ENCODE measurements at regions not wholly inside any gene's neighbourhood (a gene's known extent, or its start where the extent isn't known, plus 50 kb on each side); places are given as distances from the start of the nearest gene placed in this dataset.
A peak's percentile ranks its signal among the peaks of the same experiment; 100 is the strongest.
"Not testable (repeated sequence)": the region's sequence is repeated elsewhere in the genome, so short reads cannot be mapped to it uniquely, and the experiment has no call there.

- H3F3A ChIP-seq (ENCODE audit: low read depth) = no peaks in the 10 kb centered on the region
- H3K27me3 ChIP-seq (ENCODE audit: insufficient read depth, low read length, poor library complexity, severe bottlenecking) = no peaks in the 10 kb centered on the region
- no peaks in the 10 kb centered on the region for H3K79me2 ChIP-seq (ENCODE audit: insufficient read depth, low read length)
- no peaks in the 10 kb centered on the region for H3K9me2 ChIP-seq (replicated peaks; ENCODE audit: low read depth, low read length)
- no peaks in the 10 kb centered on the region for H3K36me3 ChIP-seq (ENCODE audit: insufficient read depth, low read length)
- H3K9me3 ChIP-seq (ENCODE audit: insufficient read depth, low read depth, low read length) = no peaks in the 10 kb centered on the region
- no peak for TF ChIP-seq EZH2phosphoT487 (IDR thresholded peaks at IDR 0.05; ENCODE audit: borderline replicate concordance)
- TF ChIP-seq, protein P1, sequence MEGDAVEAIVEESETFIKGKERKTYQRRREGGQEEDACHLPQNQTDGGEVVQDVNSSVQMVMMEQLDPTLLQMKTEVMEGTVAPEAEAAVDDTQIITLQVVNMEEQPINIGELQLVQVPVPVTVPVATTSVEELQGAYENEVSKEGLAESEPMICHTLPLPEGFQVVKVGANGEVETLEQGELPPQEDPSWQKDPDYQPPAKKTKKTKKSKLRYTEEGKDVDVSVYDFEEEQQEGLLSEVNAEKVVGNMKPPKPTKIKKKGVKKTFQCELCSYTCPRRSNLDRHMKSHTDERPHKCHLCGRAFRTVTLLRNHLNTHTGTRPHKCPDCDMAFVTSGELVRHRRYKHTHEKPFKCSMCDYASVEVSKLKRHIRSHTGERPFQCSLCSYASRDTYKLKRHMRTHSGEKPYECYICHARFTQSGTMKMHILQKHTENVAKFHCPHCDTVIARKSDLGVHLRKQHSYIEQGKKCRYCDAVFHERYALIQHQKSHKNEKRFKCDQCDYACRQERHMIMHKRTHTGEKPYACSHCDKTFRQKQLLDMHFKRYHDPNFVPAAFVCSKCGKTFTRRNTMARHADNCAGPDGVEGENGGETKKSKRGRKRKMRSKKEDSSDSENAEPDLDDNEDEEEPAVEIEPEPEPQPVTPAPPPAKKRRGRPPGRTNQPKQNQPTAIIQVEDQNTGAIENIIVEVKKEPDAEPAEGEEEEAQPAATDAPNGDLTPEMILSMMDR (conservative IDR thresholded peaks at IDR 0.05; ENCODE audit: low read length) = peak; percentile 72
- peaks cover 13% of the 10 kb centered on the region for H3K4me1 ChIP-seq (ENCODE audit: insufficient read depth, low read length, poor library complexity, severe bottlenecking)
- H4K20me1 ChIP-seq (ENCODE audit: insufficient read depth, low read length, poor library complexity, severe bottlenecking) = no peaks in the 10 kb centered on the region
- no peak overlapping the region for H3K9ac ChIP-seq (ENCODE audit: low read depth, low read length, poor library complexity, severe bottlenecking)
- peak overlapping the region; percentile 23 for H3K4me2 ChIP-seq (ENCODE audit: low read depth, low read length, poor library complexity, severe bottlenecking)
- H2AFZ ChIP-seq (ENCODE audit: low read length) = 0 out of 2 replicates have a peak overlapping the region, but pooled peaks have one; percentile 13
- no peak overlapping the region for H3K4me3 ChIP-seq (ENCODE audit: low read length, poor library complexity, severe bottlenecking)
Measured at GRCh38 chr5:1644810-1645571, 121.2 kb upstream of the LPCAT1 start.

DNA sequence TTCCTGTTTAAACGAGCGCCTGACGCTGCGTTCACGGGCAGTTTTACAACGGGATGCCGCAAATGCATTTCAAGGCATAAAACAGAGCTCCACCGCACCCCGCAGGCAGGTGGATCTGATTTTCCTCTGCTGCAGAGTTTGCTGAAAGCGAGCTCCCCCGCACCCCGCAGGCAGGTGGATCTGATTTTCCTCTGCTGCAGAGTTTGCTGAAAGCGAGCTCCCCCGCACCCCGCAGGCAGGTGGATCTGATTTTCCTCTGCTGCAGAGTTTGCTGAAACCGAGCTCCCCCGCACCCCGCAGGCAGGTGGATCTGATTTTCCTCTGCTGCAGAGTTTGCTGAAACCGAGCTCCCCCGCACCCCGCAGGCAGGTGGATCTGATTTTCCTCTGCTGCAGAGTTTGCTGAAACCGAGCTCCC, 120.6 kb upstream of the LPCAT1 start:
- H3K4me3 ChIP-seq (ENCODE audit: low read length, poor library complexity, severe bottlenecking); H3K9me2 ChIP-seq (replicated peaks; ENCODE audit: low read depth, low read length); H3K27me3 ChIP-seq (ENCODE audit: insufficient read depth, low read length, poor library complexity, severe bottlenecking); H3K9me3 ChIP-seq (ENCODE audit: insufficient read depth, low read depth, low read length); H3K36me3 ChIP-seq (ENCODE audit: insufficient read depth, low read length); H3K9ac ChIP-seq (ENCODE audit: low read depth, low read length, poor library complexity, severe bottlenecking); H4K20me1 ChIP-seq (ENCODE audit: insufficient read depth, low read length, poor library complexity, severe bottlenecking); H3K79me2 ChIP-seq (ENCODE audit: insufficient read depth, low read length); H2AFZ ChIP-seq (ENCODE audit: low read length); H3F3A ChIP-seq (ENCODE audit: low read depth): not testable (repeated sequence)
- H3K4me1 ChIP-seq (ENCODE audit: insufficient read depth, low read length, poor library complexity, severe bottlenecking) = peaks cover 13% of the 10 kb centered on the region
- peak overlapping the region; percentile 27 for H3K4me2 ChIP-seq (ENCODE audit: low read depth, low read length, poor library complexity, severe bottlenecking)

DNA sequence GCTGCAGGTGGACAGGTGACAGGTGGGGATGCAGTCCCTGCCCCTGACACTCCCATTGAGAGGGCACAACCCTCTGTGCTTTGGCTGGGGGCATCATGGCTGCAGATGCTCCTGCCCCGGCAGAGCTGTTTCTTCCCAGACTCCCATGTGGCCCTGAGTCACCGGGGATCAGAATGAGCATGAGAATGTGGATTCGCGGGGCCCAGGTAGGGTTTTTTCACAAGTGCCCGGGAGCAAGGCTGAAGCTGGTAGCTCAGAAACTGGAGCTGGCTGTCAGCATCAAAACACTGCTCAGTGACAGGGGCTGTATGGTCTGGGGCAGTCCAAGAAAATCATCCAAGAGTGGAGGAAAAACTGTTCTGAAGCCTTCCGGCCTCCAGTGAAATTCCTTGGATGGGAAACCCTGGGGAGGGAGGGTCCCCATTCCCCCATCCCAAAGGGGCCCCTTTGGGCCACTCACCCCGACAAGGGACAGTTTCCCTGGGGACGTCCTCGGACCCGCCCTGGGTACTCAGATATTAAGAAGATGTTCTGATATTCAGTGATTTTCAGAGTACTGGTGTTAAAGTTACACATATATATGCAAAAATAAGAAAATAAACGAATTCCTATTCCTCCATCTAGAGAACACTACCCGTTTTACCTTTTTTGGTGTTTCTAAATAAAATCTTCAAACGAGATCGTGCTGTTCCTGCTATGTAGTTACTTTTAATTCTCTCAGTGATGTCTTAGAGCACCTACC, 120.1 kb upstream of the LPCAT1 start:
- Histone ChIP-seq H3K9me3 (ENCODE audit: insufficient read depth, low read depth, low read length) (no peaks in the 10 kb centered on the region), H4K20me1 (ENCODE audit: insufficient read depth, low read length, poor library complexity, severe bottlenecking) (no peaks in the 10 kb centered on the region), H3K36me3 (ENCODE audit: insufficient read depth, low read length) (no peaks in the 10 kb centered on the region), H3K4me1 (ENCODE audit: insufficient read depth, low read length, poor library complexity, severe bottlenecking) (peaks cover 8% of the 10 kb centered on the region), H3K4me3 (ENCODE audit: low read length, poor library complexity, severe bottlenecking) (no peak overlapping the region), H3F3A (ENCODE audit: low read depth) (no peaks in the 10 kb centered on the region), H3K9ac (ENCODE audit: low read depth, low read length, poor library complexity, severe bottlenecking) (no peak overlapping the region), H3K9me2 (replicated peaks; ENCODE audit: low read depth, low read length) (no peaks in the 10 kb centered on the region), H3K4me2 (ENCODE audit: low read depth, low read length, poor library complexity, severe bottlenecking) (peak overlapping the region; percentile 27), H3K27me3 (ENCODE audit: insufficient read depth, low read length, poor library complexity, severe bottlenecking) (no peaks in the 10 kb centered on the region), H2AFZ (ENCODE audit: low read length) (no peak overlapping the region), H3K79me2 (ENCODE audit: insufficient read depth, low read length) (no peaks in the 10 kb centered on the region)
- TF ChIP-seq, protein P1 (conservative IDR thresholded peaks at IDR 0.05; ENCODE audit: low read length) = no peak
- TF ChIP-seq EZH2phosphoT487 (IDR thresholded peaks at IDR 0.05; ENCODE audit: borderline replicate concordance) = no peak
